HG02938 (cell line): ENCODE measurements at regions not wholly inside any gene's neighbourhood (a gene's known extent, or its start where the extent isn't known, plus 50 kb on each side); places are given as distances from the start of the nearest gene placed in this dataset.

Experiments used
- ATAC-seq: cut with Tn5 transposase; IDR thresholded peaks from one replicate; pipeline ENCODE4 v1.9.1; 2021; ENCODE audit warnings: mild to moderate bottlenecking, moderate library complexity; ENCODE audit not compliant: unreplicated experiment

- no peak for ATAC-seq
Observed at GRCh38 chr7:22913158-22913557, 90.5 kb upstream of the TOMM7 start.

- no peak for ATAC-seq
Observed at GRCh38 chr7:22911889-22912288, 89.2 kb upstream of the TOMM7 start.

- no peak for ATAC-seq
Observed at GRCh38 chr7:22909917-22910316, 87.3 kb upstream of the TOMM7 start.

GRCh38 chr7:22907805-22908204 lies 85.2 kb upstream of the TOMM7 start:
- ATAC-seq = no peak

GRCh38 chr7:22900784-22901183 lies 78.1 kb upstream of the TOMM7 start:
- no peak for ATAC-seq

GRCh38 chr7:22900101-22900500 lies 77.5 kb upstream of the TOMM7 start:
- ATAC-seq = no peak

- ATAC-seq = no peak
Observed at GRCh38 chr7:22896917-22897316, 74.3 kb upstream of the TOMM7 start.

GRCh38 chr7:22895828-22896165 lies 73.1 kb upstream of the TOMM7 start:
- no peak for ATAC-seq

- ATAC-seq = no peak
Observed at GRCh38 chr7:22895140-22895827, 72.6 kb upstream of the TOMM7 start.

- no peak for ATAC-seq
Observed at GRCh38 chr7:22894546-22894945, 71.9 kb upstream of the TOMM7 start.

GRCh38 chr7:22890773-22891172 lies 68.1 kb upstream of the TOMM7 start:
- no peak for ATAC-seq

GRCh38 chr7:22885797-22886261 lies 63.2 kb upstream of the TOMM7 start:
- ATAC-seq = peak; percentile 94

GRCh38 chr7:22884911-22885788 lies 62.5 kb upstream of the TOMM7 start:
- peak; percentile 54 for ATAC-seq

- no peak for ATAC-seq
Observed at GRCh38 chr7:22882106-22882505, 59.5 kb upstream of the TOMM7 start.

GRCh38 chr7:22879709-22880306 lies 57.2 kb upstream of the TOMM7 start:
- no peak for ATAC-seq

- no peak for ATAC-seq
Observed at GRCh38 chr7:22879280-22879679, 56.6 kb upstream of the TOMM7 start.

GRCh38 chr7:22876986-22877729 lies 54.5 kb upstream of the TOMM7 start:
- ATAC-seq = no peak

GRCh38 chr7:22875470-22875869 lies 52.8 kb upstream of the TOMM7 start:
- ATAC-seq = no peak

- no peak for ATAC-seq
Observed at GRCh38 chr7:22874904-22875303, 52.3 kb upstream of the TOMM7 start.
